ENCODE measurements at regions not wholly inside any gene's neighbourhood (a gene's known extent, or its start where the extent isn't known, plus 50 kb on each side); places are given as distances from the start of the nearest gene placed in this dataset.

GRCh38 chr3:68017069-68017468, 362.7 kb upstream of the SUCLG2 start:
- no peaks in the 10 kb centered on the region for H3K36me3 ChIP-seq (ENCODE audit: control insufficient read depth in 2 of 4, insufficient read depth in 4 of 4, low read length in 3 of 4)
- H3K4ac ChIP-seq (replicated peaks; ENCODE audit: insufficient read length, low read depth, low read length): no peak overlapping the region
- CTCF ChIA-PET (ENCODE audit: partially characterized antibody): interaction anchor here (0.7 to 2.3 kb wide), 9 partner anchors 8 to 857 kb away, joined by 3 to 9 read pairs (median 4); no protein-coding TSS in a partner anchor
- FAIRE-seq (no peak), DNase-seq (ENCODE audit: low read depth in 1 of 2, low spot score in 2 of 2) (no peak)
- H3K79me1 ChIP-seq (ENCODE audit: low read depth, low read length): no peaks in the 10 kb centered on the region
- no peak overlapping the region for H4K91ac ChIP-seq (replicated peaks; ENCODE audit: insufficient read length, low read length)
- no peak overlapping the region for H2BK20ac ChIP-seq (ENCODE audit: low read length)
- no peak overlapping the region for H2BK15ac ChIP-seq (ENCODE audit: low read length)
- H4K20me1 ChIP-seq (replicated peaks in 1 of 2; ENCODE audit: control insufficient read depth in 1 of 2, insufficient read depth in 2 of 2, low read length in 2 of 2): no peaks in the 10 kb centered on the region
- no peak overlapping the region for H2BK5ac ChIP-seq (ENCODE audit: low read depth, low read length)
- no peak overlapping the region for H3K4me2 ChIP-seq (ENCODE audit: insufficient read depth in 1 of 2, low read depth in 2 of 2, low read length in 2 of 2)
- H3K23ac ChIP-seq (ENCODE audit: insufficient read length): no peak overlapping the region
- no peak overlapping the region for H3K9ac ChIP-seq (replicated peaks in 1 of 4; ENCODE audit: extremely low read depth in 1 of 4, low read depth in 3 of 4, low read length in 3 of 4)
- no peak overlapping the region for H2BK12ac ChIP-seq (ENCODE audit: low read depth, low read length)
- no peak overlapping the region for H2AFZ ChIP-seq (ENCODE audit: low read length)
- H3K27me3 ChIP-seq (replicated peaks in 1 of 4; ENCODE audit: control insufficient read depth in 3 of 4, extremely low read depth in 1 of 4, insufficient read depth in 3 of 4, low read length in 3 of 4): peaks cover 0 to 1% (median 0%) of the 10 kb centered on the region in 4 experiments; a peak in 1 of 7 replicates
- no peak overlapping the region for H3K27ac ChIP-seq (ENCODE audit: low read depth, low read length)
- H4K8ac ChIP-seq (ENCODE audit: extremely low read depth, insufficient read depth, low read length): no peak overlapping the region
- no peaks in the 10 kb centered on the region for H3K9me3 ChIP-seq (ENCODE audit: insufficient read depth in 2 of 2, low read depth in 1 of 2, low read length in 1 of 2)
- H2BK120ac ChIP-seq (replicated peaks; ENCODE audit: low read depth, low read length): no peak overlapping the region
- no peak overlapping the region for H3K18ac ChIP-seq (ENCODE audit: extremely low read depth, low read length)
- H3K56ac ChIP-seq (replicated peaks; ENCODE audit: insufficient read length, low read depth, low read length): no peak overlapping the region
- no peaks in the 10 kb centered on the region for H3K4me1 ChIP-seq (replicated peaks in 1 of 4; ENCODE audit: control insufficient read depth in 3 of 4, insufficient read depth in 4 of 4, low read length in 3 of 4)
- no peak overlapping the region for H3K14ac ChIP-seq (ENCODE audit: insufficient read length)
- 86% methylated on average over 3 of the region's 3 CpGs; no CpG with 5 or more reads in 1 of the 2 experiments for WGBS, 2 experiments (ENCODE audit: extremely low coverage in 1 of 2, insufficient coverage in 1 of 2, insufficient read length in 1 of 2, insufficient replicate concordance in 2 of 2, low coverage in 1 of 2, low lambda C conversion rate in 2 of 2, missing lambda C conversion rate in 1 of 2)
- POLR2A ChIA-PET (ENCODE audit: partially characterized antibody): interaction anchor here (0.8 kb wide), 1 partner anchor 8 kb away, joined by 3 read pairs; no protein-coding TSS in a partner anchor
- no peak overlapping the region for H2AK5ac ChIP-seq (ENCODE audit: low read depth, low read length)
- H3K4me3 ChIP-seq (ENCODE audit: extremely low read depth in 1 of 4, insufficient read depth in 2 of 4, low read depth in 3 of 4, low read length in 4 of 4): no peak overlapping the region
- H4K5ac ChIP-seq (ENCODE audit: insufficient read length, low read depth, low read length): no peak overlapping the region
- no peaks in the 10 kb centered on the region for H3K79me2 ChIP-seq (ENCODE audit: control insufficient read depth in 1 of 2, insufficient read depth in 2 of 2, low read length in 2 of 2)
- no peaks in the 10 kb centered on the region for H3K23me2 ChIP-seq (ENCODE audit: low read depth, low read length)
- TF ChIP-seq TCF12 (IDR thresholded peaks at IDR 0.05; ENCODE audit: low read depth, low read length) (no peak), RAD21 (IDR thresholded peaks at IDR 0.05 in 1 of 2, conservative IDR thresholded peaks at IDR 0.05 in 1 of 2; ENCODE audit: low read depth in 2 of 2, low read length in 2 of 2) (peak in 1 of 2 experiments; percentile 28; a peak in 1 of 4 replicates), CTCF (IDR thresholded peaks at IDR 0.05; ENCODE audit: control extremely low read depth in 1 of 3, insufficient read depth in 1 of 3, low read depth in 1 of 3, low read length in 3 of 3) (peak in 2 of 3 experiments; percentile 14 to 19; a peak in 2 of 4 replicates)
